ENCODE measurements at regions not wholly inside any gene's neighbourhood (a gene's known extent, or its start where the extent isn't known, plus 50 kb on each side); places are given as distances from the start of the nearest gene placed in this dataset.

- no peak for TF ChIP-seq CTCF (conservative IDR thresholded peaks at IDR 0.05; ENCODE audit: control insufficient read depth, insufficient read depth, low read depth, low read length)
These were observed 124.4 kb upstream of the ZNF804B start for GRCh38 chr7:88635149-88635548.

GRCh38 chr7:88629559-88629958 is 129.9 kb upstream of the ZNF804B start:
- no peak for DNase-seq (ENCODE audit: low read depth)
- TF ChIP-seq CTCF (conservative IDR thresholded peaks at IDR 0.05; ENCODE audit: control insufficient read depth, insufficient read depth, low read depth, low read length), result no peak
- no peak overlapping the region for H3K4me3 ChIP-seq (ENCODE audit: control insufficient read depth, low read depth, low read length)

More at GRCh38 chr7:88635149-88635548, 124.4 kb upstream of the ZNF804B start:
- no peak overlapping the region for H3K4me3 ChIP-seq (ENCODE audit: control insufficient read depth, low read depth, low read length)
- no peak for DNase-seq (ENCODE audit: low read depth)

GRCh38 chr7:88628363-88629085 is 131.0 kb upstream of the ZNF804B start:
- no peak overlapping the region for H3K4me3 ChIP-seq (ENCODE audit: control insufficient read depth, low read depth, low read length)
- no peak for DNase-seq (ENCODE audit: low read depth)
- no peak for TF ChIP-seq CTCF (conservative IDR thresholded peaks at IDR 0.05; ENCODE audit: control insufficient read depth, insufficient read depth, low read depth, low read length)

GRCh38 chr7:88617185-88617584 is 142.3 kb upstream of the ZNF804B start:
- TF ChIP-seq CTCF (conservative IDR thresholded peaks at IDR 0.05; ENCODE audit: control insufficient read depth, insufficient read depth, low read depth, low read length), result no peak
- no peak overlapping the region for H3K4me3 ChIP-seq (ENCODE audit: control insufficient read depth, low read depth, low read length)
- DNase-seq (ENCODE audit: low read depth), result no peak

GRCh38 chr7:88615336-88615735 is 144.2 kb upstream of the ZNF804B start:
- no peak for TF ChIP-seq CTCF (conservative IDR thresholded peaks at IDR 0.05; ENCODE audit: control insufficient read depth, insufficient read depth, low read depth, low read length)
- H3K4me3 ChIP-seq (ENCODE audit: control insufficient read depth, low read depth, low read length), result no peak overlapping the region
- DNase-seq (ENCODE audit: low read depth), result no peak

- H3K4me3 ChIP-seq (ENCODE audit: control insufficient read depth, low read depth, low read length), result no peak overlapping the region
- TF ChIP-seq CTCF (conservative IDR thresholded peaks at IDR 0.05; ENCODE audit: control insufficient read depth, insufficient read depth, low read depth, low read length), result no peak
- DNase-seq (ENCODE audit: low read depth), result no peak
These were observed 144.8 kb upstream of the ZNF804B start for GRCh38 chr7:88614736-88615135.

Data from fibroblast of mammary gland (primary cell).